CD4-positive, CD25-positive, alpha-beta regulatory T cell (primary cell): ENCODE measurements at regions not wholly inside any gene's neighbourhood (a gene's known extent, or its start where the extent isn't known, plus 50 kb on each side); places are given as distances from the start of the nearest gene placed in this dataset.
"Not testable (repeated sequence)": the region's sequence is repeated elsewhere in the genome, so short reads cannot be mapped to it uniquely, and the experiment has no call there.

Experiments used
- ATAC-seq, 2 donors: fragments of 150-1000 bp; cut with Tn5 transposase; one replicate each; pipeline ENCODE4 v1.10.0; 2021; ENCODE audit warnings: low read depth in 2 of 2, moderate number of reproducible peaks in 2 of 2, moderate library complexity in 1 of 2
- DNase-seq, 3 donors: peaks; one replicate each; pipeline versions ENCODE4 v3.0.0 to v3.0.0-alpha.2; 2012 to 2022; ENCODE audit warnings: mixed read lengths in 1 of 3
- H3K27ac ChIP-seq: one replicate; pipeline ENCODE4 v1.7.0; 2013; ENCODE audit warnings: mild to moderate bottlenecking, low read length; ENCODE audit not compliant: insufficient read depth, poor library complexity, severe bottlenecking
- H3K27me3 ChIP-seq: one replicate; pipeline ENCODE4 v1.7.0; 2013; ENCODE audit warnings: low read length; ENCODE audit not compliant: control insufficient read depth, insufficient read depth
- H3K36me3 ChIP-seq: one replicate; pipeline ENCODE4 v1.7.0; 2013; ENCODE audit warnings: mild to moderate bottlenecking, low read length, moderate library complexity; ENCODE audit not compliant: control insufficient read depth, insufficient read depth
- H3K4me1 ChIP-seq: 2 replicates; pipeline ENCODE4 v1.7.0; 2013; ENCODE audit warnings: mild to moderate bottlenecking, low read length; ENCODE audit not compliant: insufficient read depth, control insufficient read depth, poor library complexity, severe bottlenecking
- H3K4me3 ChIP-seq: one replicate; pipeline ENCODE4 v1.7.0; 2013; ENCODE audit warnings: low read depth, mild to moderate bottlenecking, low read length, moderate library complexity
- H3K9me3 ChIP-seq, 2 experiments: 1 replicate in 1 of 2; 2 replicates in 1 of 2; pipeline ENCODE4 v1.7.0; 2013; ENCODE audit warnings: low read length in 2 of 2, mild to moderate bottlenecking in 1 of 2, moderate library complexity in 1 of 2; ENCODE audit not compliant: control insufficient read depth in 2 of 2
- H3K27ac Mint-ChIP-seq, 3 donors: one replicate each; pipeline ENCODE4 v1.8.0; 2020 to 2022; ENCODE audit warnings: mild to moderate bottlenecking in 3 of 3, mixed read lengths in 3 of 3, moderate library complexity in 2 of 3
- H3K27me3 Mint-ChIP-seq: one replicate; pipeline ENCODE4 v1.8.0; 2022; ENCODE audit warnings: mild to moderate bottlenecking, mixed read lengths
- H3K36me3 Mint-ChIP-seq: one replicate; pipeline ENCODE4 v1.8.0; 2020; ENCODE audit warnings: mixed read lengths
- H3K4me1 Mint-ChIP-seq, 4 donors: one replicate each; pipeline ENCODE4 v1.8.0; 2020 to 2022; ENCODE audit warnings: mixed read lengths in 4 of 4, mild to moderate bottlenecking in 1 of 4
- H3K4me3 Mint-ChIP-seq, 4 donors: one replicate each; pipeline ENCODE4 v1.8.0; 2020 to 2022; ENCODE audit warnings: mild to moderate bottlenecking in 4 of 4, mixed read lengths in 4 of 4, moderate library complexity in 3 of 4
- H3K9me3 Mint-ChIP-seq, 7 donors: one replicate each; pipeline ENCODE4 v1.8.0; 2020 to 2022; ENCODE audit warnings: mixed read lengths in 7 of 7, mild to moderate bottlenecking in 3 of 7, moderate library complexity in 2 of 7

DNA sequence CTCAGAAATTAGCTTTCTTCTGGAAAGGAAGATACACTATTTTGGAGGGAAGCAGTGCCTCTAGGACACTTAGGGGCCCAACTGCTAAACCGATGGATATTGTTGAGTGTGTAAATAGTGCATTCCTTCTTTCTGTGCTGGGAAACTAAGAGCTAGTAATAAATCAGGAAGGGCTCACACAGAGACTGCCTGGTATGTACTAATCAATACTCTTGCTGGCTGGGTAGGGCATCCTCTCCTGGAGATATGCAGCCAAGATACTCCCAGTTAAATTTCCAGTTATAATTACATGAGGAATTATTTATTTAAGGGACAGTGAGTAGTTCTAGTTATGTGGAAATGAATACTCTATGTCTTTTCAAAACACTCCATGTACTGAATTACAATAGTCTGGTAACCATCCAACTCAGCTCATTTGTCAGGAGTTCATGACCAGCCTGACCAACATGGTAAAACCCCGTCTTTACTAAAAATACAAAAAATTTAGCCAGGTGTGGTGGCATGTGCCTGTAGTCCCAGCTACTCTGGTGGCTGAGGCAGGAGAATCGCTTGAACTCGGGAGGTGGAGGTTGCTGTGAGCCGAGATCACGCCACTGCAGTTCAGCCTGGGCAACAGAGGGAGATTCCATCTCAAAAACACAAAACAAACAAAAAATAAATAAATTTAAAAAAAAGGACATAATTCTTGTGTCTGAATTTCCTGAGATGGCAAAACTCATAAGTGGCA lies 100.0 kb downstream of the OR2B2 start:
- no peaks in the 10 kb centered on the region for H3K27me3 ChIP-seq

DNA sequence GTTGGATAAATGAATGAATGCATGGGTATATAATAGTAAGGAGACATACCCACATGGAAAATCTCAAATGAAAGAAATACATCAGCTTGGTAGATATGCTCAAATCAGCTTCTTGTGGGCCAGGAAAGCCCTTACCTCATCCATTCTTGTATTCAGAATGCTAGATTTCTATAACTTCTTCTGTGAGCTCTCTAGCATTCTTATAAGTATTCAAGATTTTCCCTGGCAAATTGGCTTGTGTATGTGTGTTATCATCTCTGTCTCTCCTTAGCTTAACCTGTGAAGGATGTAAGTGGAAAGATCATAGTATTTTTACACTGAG lies 100.8 kb downstream of the OR2B2 start:
- no peaks in the 10 kb centered on the region for H3K36me3 ChIP-seq
- H3K27me3 Mint-ChIP-seq, result peaks cover 6% of the 10 kb centered on the region
- H3K27ac Mint-ChIP-seq, result peak overlapping the region; percentile 98 to 99 (median 98)
- H3K9me3 ChIP-seq, result no peaks in the 10 kb centered on the region
- H3K4me3 Mint-ChIP-seq, result peak overlapping the region; percentile 95 to 100 (median 97)
- H3K4me1 ChIP-seq, result peaks cover 57% of the 10 kb centered on the region
- peaks cover 18 to 68% (median 37%) of the 10 kb centered on the region in 4 donors for H3K4me1 Mint-ChIP-seq
- H3K36me3 Mint-ChIP-seq, result no peaks in the 10 kb centered on the region
- H3K27ac ChIP-seq, result peak overlapping the region; percentile 92
- H3K27me3 ChIP-seq, result no peaks in the 10 kb centered on the region
- peaks cover 0 to 3% (median 0%) of the 10 kb centered on the region in 7 donors for H3K9me3 Mint-ChIP-seq
- ATAC-seq (no peak), DNase-seq (peak in 1 of 3 donors; percentile 42)
- peak overlapping the region; percentile 92 for H3K4me3 ChIP-seq

More for the DNA sequence above, 100.0 kb downstream of the OR2B2 start:
- Mint-ChIP-seq H3K4me3 (peak overlapping the region in 1 of 4 donors; percentile 53), H3K36me3 (no peaks in the 10 kb centered on the region), H3K27me3 (peaks cover 6% of the 10 kb centered on the region), H3K4me1 (peaks cover 18 to 62% (median 34%) of the 10 kb centered on the region in 4 donors), H3K27ac (peak overlapping the region in 1 of 3 donors; percentile 9), H3K9me3 (peaks cover 0 to 3% (median 0%) of the 10 kb centered on the region in 7 donors)
- no peak for DNase-seq
- H3K4me1 ChIP-seq, result peaks cover 51% of the 10 kb centered on the region
- no peak for ATAC-seq
- H3K27ac ChIP-seq, result no peak overlapping the region
- H3K9me3 ChIP-seq, result no peaks in the 10 kb centered on the region
- H3K4me3 ChIP-seq, result no peak overlapping the region
- H3K36me3 ChIP-seq, result no peaks in the 10 kb centered on the region

DNA sequence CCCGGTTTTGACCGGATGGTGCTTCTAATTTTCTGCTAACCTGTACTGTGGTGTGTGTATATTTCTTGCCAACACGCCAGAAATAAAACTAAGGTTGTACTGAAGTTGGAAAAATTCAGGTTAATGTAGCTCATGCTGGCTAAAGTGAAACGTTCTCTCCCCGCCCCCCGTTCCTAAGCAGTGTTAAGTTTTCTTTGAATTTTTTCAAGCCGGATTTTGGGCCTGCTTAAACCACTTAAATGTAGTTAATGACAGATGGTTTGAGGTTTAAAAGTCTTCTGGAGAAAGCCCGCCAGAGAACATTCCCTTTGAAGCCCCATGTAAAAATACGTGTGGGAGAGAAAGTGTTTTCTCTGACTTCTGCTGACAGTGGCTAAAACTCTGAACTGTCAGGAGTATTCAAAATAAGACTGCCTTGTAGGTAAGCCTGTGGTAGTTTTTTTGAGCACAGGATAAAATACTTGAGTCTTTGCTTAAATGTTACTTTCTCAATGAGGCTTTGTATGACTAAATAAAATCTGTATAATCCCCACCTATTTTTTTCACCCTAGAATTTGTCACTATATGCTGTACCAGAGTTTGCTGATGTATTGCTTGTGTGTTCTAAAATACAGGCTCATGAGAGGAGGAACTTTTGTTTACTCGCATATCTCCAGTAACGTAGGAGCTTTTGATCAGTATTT lies 101.3 kb downstream of the OR2B2 start:
- Histone ChIP-seq H3K27ac (peak overlapping the region; percentile 92), H3K36me3 (no peaks in the 10 kb centered on the region), H3K4me1 (peaks cover 57% of the 10 kb centered on the region), H3K4me3 (peak overlapping the region; percentile 92), H3K27me3 (no peaks in the 10 kb centered on the region), H3K9me3 (no peaks in the 10 kb centered on the region)
- ATAC-seq (no peak), DNase-seq (peak in 1 of 3 donors; percentile 69)
- Mint-ChIP-seq H3K4me1 (peaks cover 18 to 68% (median 37%) of the 10 kb centered on the region in 4 donors), H3K9me3 (peaks cover 0 to 3% (median 0%) of the 10 kb centered on the region in 7 donors), H3K4me3 (peak overlapping the region; percentile 95 to 100 (median 97)), H3K27me3 (peaks cover 6% of the 10 kb centered on the region), H3K27ac (peak overlapping the region; percentile 98 to 99 (median 98)), H3K36me3 (no peaks in the 10 kb centered on the region)

DNA sequence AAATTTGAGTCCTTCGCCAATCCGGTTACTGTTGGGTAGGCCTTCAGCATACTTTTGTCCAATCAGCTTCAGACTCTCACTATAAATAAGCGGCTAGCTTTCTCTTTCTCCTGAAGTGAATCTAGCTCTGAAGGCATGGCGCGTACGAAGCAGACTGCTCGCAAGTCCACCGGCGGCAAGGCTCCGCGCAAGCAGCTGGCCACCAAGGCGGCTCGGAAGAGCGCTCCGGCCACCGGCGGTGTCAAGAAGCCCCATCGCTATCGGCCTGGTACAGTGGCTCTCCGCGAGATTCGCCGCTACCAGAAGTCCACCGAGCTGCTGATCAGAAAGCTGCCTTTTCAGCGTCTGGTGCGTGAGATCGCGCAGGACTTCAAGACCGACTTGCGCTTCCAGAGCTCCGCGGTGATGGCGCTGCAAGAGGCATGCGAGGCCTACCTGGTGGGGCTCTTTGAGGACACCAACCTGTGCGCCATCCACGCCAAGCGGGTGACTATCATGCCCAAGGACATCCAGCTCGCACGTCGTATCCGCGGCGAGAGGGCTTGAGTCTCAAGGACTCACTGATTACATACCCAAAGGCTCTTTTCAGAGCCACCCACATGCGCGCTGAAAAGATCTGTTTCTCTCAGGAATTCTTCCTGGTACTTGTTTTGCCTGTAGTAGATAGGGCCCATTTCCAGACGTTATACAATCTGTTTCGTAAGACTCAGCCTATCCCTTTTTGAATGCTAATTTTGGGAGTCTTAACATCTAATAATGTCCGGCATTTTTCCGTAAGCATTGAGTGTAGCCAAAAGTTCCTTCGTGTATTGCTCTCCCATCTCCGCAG lies 102.0 kb downstream of the OR2B2 start:
- Histone ChIP-seq H3K4me1 (peaks cover 55% of the 10 kb centered on the region), H3K27me3 (no peaks in the 10 kb centered on the region), H3K9me3 (no peaks in the 10 kb centered on the region), H3K27ac (peak overlapping the region; percentile 92), H3K36me3 (no peaks in the 10 kb centered on the region), H3K4me3 (peak overlapping the region; percentile 92)
- ATAC-seq (peak; percentile 68 to 70), DNase-seq (peak; percentile 72 to 98 (median 95))
- Mint-ChIP-seq H3K4me1 (peaks cover 18 to 61% (median 35%) of the 10 kb centered on the region in 4 donors), H3K27ac (peak overlapping the region; percentile 98 to 99 (median 98)), H3K36me3 (no peaks in the 10 kb centered on the region), H3K9me3 (peaks cover 0 to 3% (median 0%) of the 10 kb centered on the region in 7 donors), H3K4me3 (peak overlapping the region; percentile 95 to 100 (median 97)), H3K27me3 (peaks cover 6% of the 10 kb centered on the region)

DNA sequence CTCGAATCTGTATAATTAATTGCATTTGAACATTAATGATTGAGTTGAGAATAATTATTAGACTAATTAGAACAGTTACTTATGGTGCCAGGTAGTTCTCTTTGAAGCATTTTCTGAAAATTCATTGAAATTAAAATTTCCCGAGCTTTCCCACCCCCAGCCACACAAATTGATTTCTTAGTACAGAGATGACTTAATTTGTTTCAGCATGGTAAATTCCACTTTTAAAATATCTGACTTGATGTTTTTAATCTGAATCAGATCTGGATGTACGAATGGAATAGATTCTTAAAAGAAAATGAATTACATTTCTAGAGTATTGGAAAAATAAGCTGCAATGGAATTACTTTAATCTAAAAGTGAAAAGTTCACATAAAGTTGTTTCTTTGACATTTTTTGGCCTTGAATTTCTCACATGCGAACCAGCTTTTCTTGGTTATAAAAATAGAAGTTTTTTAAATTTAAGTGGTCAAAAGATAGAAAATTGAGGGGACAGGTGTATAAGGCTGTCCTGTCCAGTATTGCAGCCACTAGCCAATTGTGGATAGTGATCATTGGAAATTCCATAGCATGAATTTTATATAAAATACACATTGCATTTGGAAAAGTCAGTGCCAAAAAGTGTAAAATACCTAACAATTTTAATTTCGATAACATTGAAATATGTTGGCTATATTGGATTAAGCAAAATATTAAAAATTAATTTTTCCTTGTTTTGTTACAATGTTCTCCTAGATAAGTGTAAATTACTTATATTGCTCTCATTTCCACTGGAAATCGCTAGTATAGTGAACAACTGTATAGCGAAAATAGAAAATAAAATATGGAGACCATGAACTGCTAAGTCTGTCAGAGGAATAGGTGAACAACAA lies 102.9 kb downstream of the OR2B2 start:
- peak overlapping the region; percentile 98 to 99 (median 98) for H3K27ac Mint-ChIP-seq

DNA sequence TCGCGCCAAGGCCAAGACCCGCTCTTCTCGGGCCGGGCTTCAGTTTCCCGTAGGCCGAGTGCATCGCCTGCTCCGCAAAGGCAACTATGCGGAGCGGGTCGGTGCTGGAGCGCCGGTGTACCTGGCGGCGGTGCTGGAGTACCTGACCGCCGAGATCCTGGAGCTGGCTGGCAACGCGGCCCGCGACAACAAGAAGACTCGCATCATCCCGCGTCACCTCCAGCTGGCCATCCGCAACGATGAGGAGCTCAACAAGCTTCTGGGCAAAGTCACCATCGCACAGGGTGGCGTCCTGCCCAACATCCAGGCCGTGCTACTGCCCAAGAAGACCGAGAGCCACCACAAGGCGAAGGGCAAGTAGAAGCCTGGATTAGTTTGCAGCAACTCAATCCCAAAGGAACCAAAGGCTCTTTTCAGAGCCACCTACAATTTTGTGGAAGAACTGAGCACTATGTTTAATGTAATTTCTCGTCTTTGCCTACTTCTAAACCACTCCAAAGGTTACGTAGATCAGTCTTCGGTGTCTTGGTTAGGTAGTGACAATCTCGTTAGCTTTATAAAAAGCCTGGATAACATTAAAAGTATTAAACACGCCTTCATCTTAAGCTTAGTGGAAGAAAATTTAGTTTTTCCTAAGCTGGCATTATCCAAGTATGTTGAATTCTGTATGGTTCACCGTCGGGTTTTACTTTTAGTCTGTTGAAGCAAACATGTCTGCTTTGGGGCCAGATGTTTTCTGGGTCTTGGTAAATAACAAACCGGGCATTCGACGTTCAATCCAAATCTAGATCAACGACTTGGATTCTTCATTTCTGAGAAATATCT lies 103.7 kb downstream of the OR2B2 start:
- H3K9me3 Mint-ChIP-seq, H3K36me3 Mint-ChIP-seq, H3K27me3 ChIP-seq, H3K27me3 Mint-ChIP-seq, H3K36me3 ChIP-seq, H3K9me3 ChIP-seq: not testable (repeated sequence)
- peak in 1 of 2 donors; percentile 12 for ATAC-seq
- Mint-ChIP-seq H3K27ac (peak overlapping the region; percentile 98 to 99 (median 98)), H3K4me1 (peaks cover 13 to 45% (median 25%) of the 10 kb centered on the region in 4 donors), H3K4me3 (peak overlapping the region; percentile 97 to 100 (median 98))
- peak in 2 of 3 donors; percentile 45 to 76 for DNase-seq
- peak overlapping the region; percentile 92 for H3K27ac ChIP-seq
- H3K4me1 ChIP-seq, result peaks cover 45% of the 10 kb centered on the region
- H3K4me3 ChIP-seq, result peak overlapping the region; percentile 92

More for the DNA sequence above, 102.9 kb downstream of the OR2B2 start:
- Mint-ChIP-seq H3K4me3 (peak overlapping the region; percentile 97 to 100 (median 98)), H3K4me1 (peaks cover 13 to 54% (median 28%) of the 10 kb centered on the region in 4 donors), H3K36me3 (no peaks in the 10 kb centered on the region), H3K9me3 (no peaks in the 10 kb centered on the region), H3K27me3 (peaks cover 4% of the 10 kb centered on the region)
- H3K27ac ChIP-seq, result peak overlapping the region; percentile 92
- no peaks in the 10 kb centered on the region for H3K27me3 ChIP-seq
- H3K9me3 ChIP-seq, result no peaks in the 10 kb centered on the region
- H3K36me3 ChIP-seq, result no peaks in the 10 kb centered on the region
- H3K4me1 ChIP-seq, result peaks cover 52% of the 10 kb centered on the region
- peak overlapping the region; percentile 92 for H3K4me3 ChIP-seq
- ATAC-seq (no peak), DNase-seq (peak in 1 of 3 donors; percentile 35)
